ENCODE measurements at regions not wholly inside any gene's neighbourhood (a gene's known extent, or its start where the extent isn't known, plus 50 kb on each side); places are given as distances from the start of the nearest gene placed in this dataset.

- H3K4me3 ChIP-seq (ENCODE audit: insufficient read depth, low read depth, low read length): no peak overlapping the region
- no peaks in the 10 kb centered on the region for H3K9me3 ChIP-seq (ENCODE audit: control insufficient read depth, low read length)
- H3K36me3 ChIP-seq (ENCODE audit: control insufficient read depth, insufficient read depth, low read length): no peaks in the 10 kb centered on the region
- no peaks in the 10 kb centered on the region for H3K27me3 ChIP-seq (ENCODE audit: control insufficient read depth, insufficient read depth, low read length, poor library complexity, severe bottlenecking)
- no peaks in the 10 kb centered on the region for H3K4me1 ChIP-seq (ENCODE audit: control insufficient read depth, insufficient read depth, low read length)
- WGBS, 2 experiments: 95 to 97% methylated on average over 2 of the region's 2 CpGs
- H3K27ac ChIP-seq (ENCODE audit: insufficient read depth, low read depth, low read length, poor library complexity, severe bottlenecking): no peak overlapping the region
Observed at GRCh38 chr2:234206738-234207137, 156.2 kb downstream of the SPP2 start.

- WGBS, 2 experiments: 89% methylated on average over 1 of the region's 1 CpG; no CpG with 5 or more reads in 1 of the 2 experiments
- H3K4me1 ChIP-seq (ENCODE audit: control insufficient read depth, insufficient read depth, low read length): no peaks in the 10 kb centered on the region
- H3K27me3 ChIP-seq (ENCODE audit: control insufficient read depth, insufficient read depth, low read length, poor library complexity, severe bottlenecking): no peaks in the 10 kb centered on the region
- H3K9me3 ChIP-seq (ENCODE audit: control insufficient read depth, low read length): no peaks in the 10 kb centered on the region
- H3K36me3 ChIP-seq (ENCODE audit: control insufficient read depth, insufficient read depth, low read length): no peaks in the 10 kb centered on the region
- no peak overlapping the region for H3K27ac ChIP-seq (ENCODE audit: insufficient read depth, low read depth, low read length, poor library complexity, severe bottlenecking)
- no peak overlapping the region for H3K4me3 ChIP-seq (ENCODE audit: insufficient read depth, low read depth, low read length)
Observed at GRCh38 chr2:234204480-234204879, 154.0 kb downstream of the SPP2 start.

- 93% methylated on average over 12 of the region's 12 CpGs for WGBS, 2 experiments
- Histone ChIP-seq H3K27ac (ENCODE audit: insufficient read depth, low read depth, low read length, poor library complexity, severe bottlenecking) (no peak overlapping the region), H3K36me3 (ENCODE audit: control insufficient read depth, insufficient read depth, low read length) (no peaks in the 10 kb centered on the region), H3K4me3 (ENCODE audit: insufficient read depth, low read depth, low read length) (no peak overlapping the region), H3K4me1 (ENCODE audit: control insufficient read depth, insufficient read depth, low read length) (no peaks in the 10 kb centered on the region), H3K27me3 (ENCODE audit: control insufficient read depth, insufficient read depth, low read length, poor library complexity, severe bottlenecking) (no peaks in the 10 kb centered on the region), H3K9me3 (ENCODE audit: control insufficient read depth, low read length) (no peaks in the 10 kb centered on the region)
Observed at GRCh38 chr2:234203135-234203984, 152.9 kb downstream of the SPP2 start.

DNA sequence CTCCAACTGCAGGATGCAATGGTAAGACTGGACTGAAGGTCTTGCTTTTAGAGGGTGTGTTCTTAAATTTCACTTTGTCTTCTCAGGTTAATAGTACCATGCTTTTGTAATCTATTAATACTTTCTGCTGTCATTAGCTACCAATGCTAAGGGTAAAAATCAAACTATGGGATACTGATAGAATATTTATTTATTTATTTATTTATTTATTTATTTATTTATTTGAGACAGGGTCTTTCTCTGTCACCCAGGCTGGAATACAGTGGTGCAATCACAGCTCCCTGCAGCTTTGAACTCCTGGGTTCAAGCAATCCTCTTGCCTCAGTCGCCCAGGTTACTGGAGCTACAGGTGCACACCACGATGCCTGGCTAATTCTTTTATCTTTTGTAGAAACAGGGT, 152.1 kb downstream of the SPP2 start:
- Histone ChIP-seq H3K36me3 (ENCODE audit: control insufficient read depth, insufficient read depth, low read length) (no peaks in the 10 kb centered on the region), H3K9me3 (ENCODE audit: control insufficient read depth, low read length) (no peaks in the 10 kb centered on the region), H3K27ac (ENCODE audit: insufficient read depth, low read depth, low read length, poor library complexity, severe bottlenecking) (no peak overlapping the region), H3K27me3 (ENCODE audit: control insufficient read depth, insufficient read depth, low read length, poor library complexity, severe bottlenecking) (no peaks in the 10 kb centered on the region), H3K4me1 (ENCODE audit: control insufficient read depth, insufficient read depth, low read length) (no peaks in the 10 kb centered on the region), H3K4me3 (ENCODE audit: insufficient read depth, low read depth, low read length) (no peak overlapping the region)
- WGBS, 2 experiments: 88 to 89% methylated on average over 2 of the region's 2 CpGs

- 67 to 81% methylated on average over 3 of the region's 3 CpGs for WGBS, 2 experiments
- H3K27me3 ChIP-seq (ENCODE audit: control insufficient read depth, insufficient read depth, low read length, poor library complexity, severe bottlenecking): no peaks in the 10 kb centered on the region
- H3K27ac ChIP-seq (ENCODE audit: insufficient read depth, low read depth, low read length, poor library complexity, severe bottlenecking): no peak overlapping the region
- H3K4me1 ChIP-seq (ENCODE audit: control insufficient read depth, insufficient read depth, low read length): no peaks in the 10 kb centered on the region
- no peaks in the 10 kb centered on the region for H3K9me3 ChIP-seq (ENCODE audit: control insufficient read depth, low read length)
- H3K36me3 ChIP-seq (ENCODE audit: control insufficient read depth, insufficient read depth, low read length): no peaks in the 10 kb centered on the region
- no peak overlapping the region for H3K4me3 ChIP-seq (ENCODE audit: insufficient read depth, low read depth, low read length)
Observed at GRCh38 chr2:234199996-234200395, 149.5 kb downstream of the SPP2 start.

DNA sequence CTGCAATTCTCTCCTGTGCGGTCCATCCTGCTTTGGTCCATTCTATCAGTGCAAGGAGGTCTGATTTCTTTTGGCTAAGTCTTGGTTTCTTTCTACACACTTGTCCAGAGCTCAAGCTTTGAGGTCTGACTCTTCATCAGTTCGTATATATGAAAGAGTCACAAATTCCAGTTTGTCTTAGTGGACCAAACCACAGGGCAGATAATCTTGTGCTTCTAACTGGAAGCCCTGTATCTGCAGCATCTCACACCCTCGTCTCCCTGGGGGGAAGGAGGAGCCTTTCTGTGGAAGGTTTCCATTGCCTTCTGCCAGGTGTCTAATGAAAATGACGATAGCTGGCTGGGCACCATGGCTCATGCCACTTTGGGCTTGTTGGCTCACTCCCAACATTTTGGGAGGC, 148.5 kb downstream of the SPP2 start:
- Histone ChIP-seq H3K27me3 (ENCODE audit: control insufficient read depth, insufficient read depth, low read length, poor library complexity, severe bottlenecking) (no peaks in the 10 kb centered on the region), H3K27ac (ENCODE audit: insufficient read depth, low read depth, low read length, poor library complexity, severe bottlenecking) (no peak overlapping the region)
- WGBS, 2 experiments: 95 to 96% methylated on average over 4 of the region's 4 CpGs

GRCh38 chr2:234195516-234195915, 145.0 kb downstream of the SPP2 start:
- H3K4me3 ChIP-seq (ENCODE audit: insufficient read depth, low read depth, low read length): no peak overlapping the region
- H3K4me1 ChIP-seq (ENCODE audit: control insufficient read depth, insufficient read depth, low read length): no peaks in the 10 kb centered on the region
- no peaks in the 10 kb centered on the region for H3K36me3 ChIP-seq (ENCODE audit: control insufficient read depth, insufficient read depth, low read length)
- no peaks in the 10 kb centered on the region for H3K9me3 ChIP-seq (ENCODE audit: control insufficient read depth, low read length)
- no peak overlapping the region for H3K27ac ChIP-seq (ENCODE audit: insufficient read depth, low read depth, low read length, poor library complexity, severe bottlenecking)
- no peaks in the 10 kb centered on the region for H3K27me3 ChIP-seq (ENCODE audit: control insufficient read depth, insufficient read depth, low read length, poor library complexity, severe bottlenecking)
- 88 to 94% methylated on average over 2 of the region's 2 CpGs for WGBS, 2 experiments

More for the DNA sequence above, 148.5 kb downstream of the SPP2 start:
- Histone ChIP-seq H3K9me3 (ENCODE audit: control insufficient read depth, low read length) (no peaks in the 10 kb centered on the region), H3K36me3 (ENCODE audit: control insufficient read depth, insufficient read depth, low read length) (no peaks in the 10 kb centered on the region), H3K4me1 (ENCODE audit: control insufficient read depth, insufficient read depth, low read length) (no peaks in the 10 kb centered on the region), H3K4me3 (ENCODE audit: insufficient read depth, low read depth, low read length) (no peak overlapping the region)

DNA sequence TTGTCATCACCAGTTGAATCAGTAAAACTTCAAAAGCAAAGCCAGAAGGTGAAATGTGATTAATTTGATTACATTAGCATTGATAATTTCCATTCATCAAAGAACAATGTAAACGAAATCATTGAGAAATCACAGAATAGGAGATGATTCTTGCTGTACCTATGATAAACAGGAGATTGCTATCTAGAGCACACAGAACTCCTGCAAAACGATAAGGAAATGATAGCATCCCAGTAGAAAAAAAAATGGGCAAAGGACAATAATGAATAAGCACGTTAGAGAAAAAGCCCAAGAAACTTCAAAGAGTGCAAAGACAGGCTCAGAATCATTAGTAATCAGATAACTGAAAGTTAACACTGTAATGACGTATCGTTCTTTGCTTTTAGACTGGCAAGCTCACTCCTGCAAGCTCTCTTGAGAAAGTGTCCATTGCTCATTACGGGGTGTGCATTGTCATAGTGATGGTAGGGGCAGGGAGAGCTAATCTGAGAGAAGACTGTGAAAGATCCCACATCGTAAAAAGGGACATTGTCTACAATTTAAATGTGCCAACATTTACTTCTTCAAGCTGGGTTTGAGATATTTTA, 143.6 kb downstream of the SPP2 start:
- Histone ChIP-seq H3K9me3 (ENCODE audit: control insufficient read depth, low read length) (no peaks in the 10 kb centered on the region), H3K27ac (ENCODE audit: insufficient read depth, low read depth, low read length, poor library complexity, severe bottlenecking) (no peak overlapping the region), H3K4me3 (ENCODE audit: insufficient read depth, low read depth, low read length) (no peak overlapping the region), H3K4me1 (ENCODE audit: control insufficient read depth, insufficient read depth, low read length) (no peaks in the 10 kb centered on the region), H3K27me3 (ENCODE audit: control insufficient read depth, insufficient read depth, low read length, poor library complexity, severe bottlenecking) (no peaks in the 10 kb centered on the region), H3K36me3 (ENCODE audit: control insufficient read depth, insufficient read depth, low read length) (no peaks in the 10 kb centered on the region)
- 91 to 92% methylated on average over 7 of the region's 7 CpGs for WGBS, 2 experiments

- Histone ChIP-seq H3K9me3 (ENCODE audit: control insufficient read depth, low read length) (no peaks in the 10 kb centered on the region), H3K27ac (ENCODE audit: insufficient read depth, low read depth, low read length, poor library complexity, severe bottlenecking) (no peak overlapping the region), H3K4me1 (ENCODE audit: control insufficient read depth, insufficient read depth, low read length) (no peaks in the 10 kb centered on the region), H3K27me3 (ENCODE audit: control insufficient read depth, insufficient read depth, low read length, poor library complexity, severe bottlenecking) (no peaks in the 10 kb centered on the region), H3K36me3 (ENCODE audit: control insufficient read depth, insufficient read depth, low read length) (no peaks in the 10 kb centered on the region), H3K4me3 (ENCODE audit: insufficient read depth, low read depth, low read length) (no peak overlapping the region)
- WGBS, 2 experiments: 85% methylated on average over 4 of the region's 4 CpGs
Observed at GRCh38 chr2:234191819-234192407, 141.4 kb downstream of the SPP2 start.

DNA sequence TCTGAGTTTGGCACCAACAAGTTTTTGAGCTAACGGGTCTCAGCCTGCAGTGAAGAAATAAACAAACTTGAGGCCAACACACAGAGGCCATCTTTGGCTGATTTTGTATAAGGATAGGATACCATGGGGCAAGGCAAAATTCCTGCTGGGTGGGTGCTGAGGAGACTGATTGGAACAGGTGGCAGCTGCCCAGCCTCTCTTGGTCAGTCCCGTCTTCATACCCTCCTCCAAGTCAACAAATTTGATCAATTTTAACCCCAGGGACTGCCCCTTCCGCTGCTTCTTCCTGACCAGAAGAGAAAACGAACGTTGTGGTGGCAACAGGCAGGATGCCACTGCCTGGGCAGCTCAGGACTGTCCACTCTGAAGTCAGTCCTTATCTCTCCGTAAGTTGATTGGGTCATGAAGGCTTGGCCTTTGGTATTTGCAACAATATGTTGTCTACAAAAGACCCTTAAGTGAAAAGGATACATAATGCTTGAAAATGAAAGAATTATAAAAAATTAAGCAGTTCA, 139.3 kb downstream of the SPP2 start:
- no peaks in the 10 kb centered on the region for H3K9me3 ChIP-seq (ENCODE audit: control insufficient read depth, low read length)
- no peaks in the 10 kb centered on the region for H3K36me3 ChIP-seq (ENCODE audit: control insufficient read depth, insufficient read depth, low read length)
- WGBS, 2 experiments: 94 to 95% methylated on average over 6 of the region's 6 CpGs
- H3K4me3 ChIP-seq (ENCODE audit: insufficient read depth, low read depth, low read length): no peak overlapping the region
- no peaks in the 10 kb centered on the region for H3K4me1 ChIP-seq (ENCODE audit: control insufficient read depth, insufficient read depth, low read length)
- no peaks in the 10 kb centered on the region for H3K27me3 ChIP-seq (ENCODE audit: control insufficient read depth, insufficient read depth, low read length, poor library complexity, severe bottlenecking)
- H3K27ac ChIP-seq (ENCODE audit: insufficient read depth, low read depth, low read length, poor library complexity, severe bottlenecking): no peak overlapping the region
